OCI-M1 (cell line): ENCODE measurements at regions not wholly inside any gene's neighbourhood (a gene's known extent, or its start where the extent isn't known, plus 50 kb on each side); places are given as distances from the start of the nearest gene placed in this dataset.
"Not testable (repeated sequence)": the region's sequence is repeated elsewhere in the genome, so short reads cannot be mapped to it uniquely, and the experiment has no call there.

Source experiments
- DNase-seq: peaks from one replicate; lab custom pipeline; 2025; lab: John Stamatoyannopoulos, UW

- DNase-seq = no peak
These were observed 133.4 kb downstream of the EHF start for GRCh38 chr11:34754171-34754823.

GRCh38 chr11:34750692-34751405, 130.0 kb downstream of the EHF start:
- DNase-seq = no peak

- DNase-seq = peak; percentile 9
These were observed 129.1 kb downstream of the EHF start for GRCh38 chr11:34749666-34750659.

- DNase-seq = no peak
These were observed 127.1 kb downstream of the EHF start for GRCh38 chr11:34748036-34748435.

- DNase-seq = no peak
These were observed 126.4 kb downstream of the EHF start for GRCh38 chr11:34747251-34747650.

GRCh38 chr11:34745195-34745594, 124.3 kb downstream of the EHF start:
- DNase-seq = no peak

- DNase-seq = no peak
These were observed 123.6 kb downstream of the EHF start for GRCh38 chr11:34744511-34744910.

- no peak for DNase-seq
These were observed 117.3 kb downstream of the EHF start for GRCh38 chr11:34738237-34738636.

GRCh38 chr11:34732831-34733230, 111.9 kb downstream of the EHF start:
- DNase-seq = no peak

- no peak for DNase-seq
These were observed 110.7 kb downstream of the EHF start for GRCh38 chr11:34731603-34732002.

- DNase-seq = no peak
These were observed 109.8 kb downstream of the EHF start for GRCh38 chr11:34730544-34731295.

GRCh38 chr11:34728609-34729008, 107.7 kb downstream of the EHF start:
- no peak for DNase-seq

- DNase-seq = peak; percentile 37
These were observed 106.4 kb downstream of the EHF start for GRCh38 chr11:34727228-34727737.

GRCh38 chr11:34724973-34725372, 104.1 kb downstream of the EHF start:
- DNase-seq = no peak

GRCh38 chr11:34721646-34722045, 100.8 kb downstream of the EHF start:
- no peak for DNase-seq

GRCh38 chr11:34719303-34719848, 98.5 kb downstream of the EHF start:
- no peak for DNase-seq

GRCh38 chr11:34713631-34714030, 92.7 kb downstream of the EHF start:
- DNase-seq = not testable (repeated sequence)
